ENCODE measurements at regions not wholly inside any gene's neighbourhood (a gene's known extent, or its start where the extent isn't known, plus 50 kb on each side); places are given as distances from the start of the nearest gene placed in this dataset.
"Not testable (repeated sequence)": the region's sequence is repeated elsewhere in the genome, so short reads cannot be mapped to it uniquely, and the experiment has no call there.

DNA sequence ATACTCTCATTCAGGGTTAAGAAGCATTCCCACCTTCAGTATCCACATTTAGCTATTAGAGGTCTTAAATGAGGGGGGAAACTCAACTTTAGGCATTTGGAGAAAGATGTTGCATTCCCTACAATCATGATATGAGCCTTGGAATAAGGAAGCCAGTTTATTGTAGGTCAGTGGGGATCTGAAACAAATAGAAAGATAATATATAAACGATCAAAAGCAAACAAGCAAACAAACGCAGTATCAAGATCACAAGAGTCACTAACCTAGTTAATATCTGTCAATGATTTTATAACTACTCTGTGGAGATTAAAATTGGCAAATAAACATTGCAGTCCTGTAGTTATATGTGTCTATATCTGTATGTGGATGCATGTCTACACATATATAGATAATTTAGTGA is 152.4 kb upstream of the LRATD1 start:
- no peak for DNase-seq

DNA sequence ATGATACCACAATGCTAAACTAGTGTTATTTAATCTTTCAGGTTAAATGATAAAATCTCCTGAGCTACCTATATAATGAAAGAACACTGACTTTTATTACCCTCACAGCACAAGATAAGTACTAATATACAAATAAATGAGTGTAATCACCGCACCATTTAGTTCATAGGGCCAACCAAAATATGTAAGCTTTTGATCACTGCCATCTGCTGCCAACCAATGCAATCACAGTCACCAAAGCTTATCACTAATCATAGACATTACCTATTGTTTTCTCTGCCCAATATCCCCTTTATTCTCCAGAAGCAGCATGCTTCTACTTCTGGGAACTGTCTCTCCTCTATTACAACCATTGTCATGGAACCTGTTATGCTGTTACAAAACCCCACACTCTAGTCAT is 151.6 kb upstream of the LRATD1 start:
- no peak for DNase-seq

DNA sequence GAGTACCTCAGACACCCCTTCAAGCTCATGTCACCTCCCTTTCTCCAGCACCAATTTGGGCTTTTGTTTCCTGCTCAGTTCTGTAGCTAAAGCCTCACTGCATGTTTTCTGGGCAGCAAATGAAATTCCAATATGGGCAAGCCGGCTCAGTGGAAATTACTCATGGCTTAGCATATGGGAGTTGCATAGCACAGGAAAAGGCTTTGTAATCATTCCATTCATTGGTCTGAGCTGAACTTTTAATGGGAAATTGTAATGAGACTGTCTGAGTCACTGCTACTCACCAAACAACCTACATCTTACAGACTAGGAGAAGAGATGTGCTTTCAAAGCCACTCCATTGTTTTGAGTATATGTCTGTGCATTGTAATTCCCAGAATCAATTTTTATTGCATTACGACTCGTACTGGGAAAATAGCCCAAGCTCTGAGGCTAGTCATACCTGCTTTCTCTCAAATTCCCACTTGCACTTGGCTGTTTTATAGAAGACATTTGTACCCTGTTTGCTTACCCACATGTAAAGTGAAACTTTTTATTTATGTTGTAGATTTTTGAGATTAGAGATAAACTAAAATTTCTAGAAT is 139.5 kb upstream of the LRATD1 start:
- no peak for DNase-seq

DNA sequence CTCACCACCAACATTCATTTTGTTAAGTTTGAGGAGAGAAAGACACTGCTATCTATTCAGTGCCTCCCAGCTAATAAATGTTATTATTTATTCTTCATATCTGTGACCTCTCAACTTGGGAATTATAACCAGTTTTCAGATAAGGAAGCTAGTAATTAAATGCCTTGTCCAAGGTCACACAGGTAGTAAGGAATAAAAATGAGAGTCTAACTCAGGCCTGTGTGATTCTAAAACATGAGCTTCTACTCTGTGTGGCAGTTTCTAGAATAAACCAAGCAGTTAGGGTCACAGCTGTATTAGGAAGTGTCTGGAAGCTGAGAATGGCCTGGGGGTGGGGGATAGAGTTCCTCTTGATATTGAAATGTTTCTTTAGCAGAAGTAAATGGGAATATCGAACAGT is 137.8 kb upstream of the LRATD1 start:
- DNase-seq: no peak

DNA sequence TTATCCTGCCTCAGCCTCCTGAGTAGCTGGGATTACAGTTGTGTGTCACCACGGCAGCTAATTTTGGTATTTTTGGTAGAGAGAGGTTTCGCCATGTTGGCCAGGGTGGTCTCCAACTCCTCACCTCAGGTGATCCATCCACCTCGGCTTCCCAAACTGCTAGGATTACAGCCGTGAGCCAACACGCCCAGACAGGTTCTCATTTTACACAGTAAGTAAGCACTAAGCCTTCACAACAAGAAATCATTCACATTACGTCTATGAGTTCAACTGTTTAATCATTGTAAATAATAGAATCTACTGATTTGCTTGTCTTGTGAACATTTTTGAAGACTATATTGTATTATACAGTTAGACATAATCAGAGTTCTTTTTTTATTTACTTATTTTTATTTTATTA is 131.5 kb upstream of the LRATD1 start:
- DNase-seq: no peak

DNA sequence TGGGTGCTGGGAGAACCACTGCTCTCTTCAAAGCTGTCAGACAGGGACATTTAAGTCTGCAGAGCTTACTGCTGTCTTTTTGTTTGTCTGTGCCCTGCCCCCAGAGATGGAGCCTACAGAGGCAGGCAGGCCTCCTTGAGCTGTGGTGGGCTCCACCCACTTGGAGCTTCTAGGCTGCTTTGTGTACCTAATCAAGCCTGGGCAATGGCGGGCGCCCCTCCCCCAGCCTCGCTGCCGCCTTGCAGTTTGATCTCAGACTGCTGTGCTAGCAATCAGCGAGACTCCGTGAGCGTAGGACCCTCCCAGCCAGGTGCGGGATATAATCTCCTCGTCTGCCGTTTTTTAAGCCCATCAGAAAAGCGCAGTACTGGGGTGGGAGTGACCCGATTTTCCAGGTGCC is 125.6 kb upstream of the LRATD1 start:
- DNase-seq: not testable (repeated sequence)

DNA sequence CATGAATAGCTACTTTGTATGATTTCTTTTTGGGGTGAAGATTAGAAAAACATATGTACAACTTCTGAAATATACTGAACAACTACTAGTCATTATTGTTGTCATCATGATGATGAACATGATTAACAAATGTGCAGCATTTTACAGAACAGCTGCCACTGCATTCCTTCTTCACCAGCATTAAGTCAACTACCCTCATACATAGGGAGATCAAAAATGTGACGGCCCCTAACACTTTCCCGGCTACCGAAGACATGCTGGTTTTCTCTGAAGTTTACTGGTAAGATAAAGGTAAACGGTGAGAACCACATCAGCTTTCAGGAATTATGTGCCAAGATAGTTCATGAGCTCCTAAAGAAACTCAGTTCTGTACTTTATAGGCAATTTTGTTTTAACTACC is 121.0 kb upstream of the LRATD1 start:
- no peak for DNase-seq

DNA sequence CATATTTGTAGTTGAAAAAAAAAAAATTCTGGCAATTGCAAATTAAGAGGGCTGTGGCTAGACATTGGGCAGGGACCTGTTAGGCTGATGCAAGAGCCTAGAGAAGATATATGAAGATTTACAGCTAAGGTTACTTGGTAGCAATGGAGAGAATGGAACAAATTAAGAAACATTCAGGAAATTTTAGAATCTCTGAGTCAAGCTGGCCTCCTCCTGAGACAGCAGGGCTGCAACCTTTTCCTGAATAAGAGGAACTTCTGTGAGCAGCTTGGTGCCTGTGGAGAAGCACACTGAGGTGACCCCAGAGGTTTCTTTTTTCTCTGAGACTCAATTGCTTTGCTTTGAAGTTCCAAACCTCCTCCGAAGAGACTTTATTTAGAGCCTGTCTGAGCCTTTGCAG is 118.6 kb upstream of the LRATD1 start:
- no peak for DNase-seq

DNA sequence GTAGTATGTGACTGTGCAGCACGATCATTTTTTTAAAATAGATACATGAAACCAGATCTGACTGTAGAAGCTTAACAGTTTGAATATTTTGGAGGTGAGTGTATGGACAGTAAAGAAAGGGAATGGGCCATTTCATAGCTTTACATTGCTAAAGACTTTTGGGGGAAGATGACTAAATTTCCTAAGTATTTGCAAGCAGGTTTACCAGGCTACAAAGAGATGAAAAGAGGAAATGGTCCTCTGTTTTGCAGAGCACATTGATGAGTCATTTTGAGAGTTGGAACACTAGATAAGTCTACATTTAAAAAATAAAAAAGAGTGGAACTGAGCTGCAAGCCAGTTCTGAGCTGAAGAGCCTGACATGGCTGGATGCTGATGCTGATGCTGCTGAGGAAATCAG is 115.7 kb upstream of the LRATD1 start:
- DNase-seq: no peak

DNA sequence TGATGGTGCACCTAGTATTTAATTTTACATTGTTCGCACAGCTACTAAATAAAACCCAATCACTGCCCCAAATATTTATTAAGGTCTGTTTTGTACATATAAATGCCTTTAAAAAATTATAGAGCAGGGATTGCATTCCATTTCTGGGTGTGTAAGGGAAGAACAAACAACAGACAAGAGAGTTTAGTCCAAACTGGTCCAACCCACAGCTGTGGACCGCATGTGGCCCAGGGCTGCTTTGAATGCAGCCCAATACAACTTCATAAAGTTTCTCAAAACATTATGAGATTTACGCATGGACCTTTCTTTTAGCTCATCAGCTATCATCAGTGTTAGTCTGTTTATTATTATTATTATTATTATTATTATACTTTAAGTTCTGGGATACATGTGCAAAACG is 114.8 kb upstream of the LRATD1 start:
- DNase-seq: no peak

DNA sequence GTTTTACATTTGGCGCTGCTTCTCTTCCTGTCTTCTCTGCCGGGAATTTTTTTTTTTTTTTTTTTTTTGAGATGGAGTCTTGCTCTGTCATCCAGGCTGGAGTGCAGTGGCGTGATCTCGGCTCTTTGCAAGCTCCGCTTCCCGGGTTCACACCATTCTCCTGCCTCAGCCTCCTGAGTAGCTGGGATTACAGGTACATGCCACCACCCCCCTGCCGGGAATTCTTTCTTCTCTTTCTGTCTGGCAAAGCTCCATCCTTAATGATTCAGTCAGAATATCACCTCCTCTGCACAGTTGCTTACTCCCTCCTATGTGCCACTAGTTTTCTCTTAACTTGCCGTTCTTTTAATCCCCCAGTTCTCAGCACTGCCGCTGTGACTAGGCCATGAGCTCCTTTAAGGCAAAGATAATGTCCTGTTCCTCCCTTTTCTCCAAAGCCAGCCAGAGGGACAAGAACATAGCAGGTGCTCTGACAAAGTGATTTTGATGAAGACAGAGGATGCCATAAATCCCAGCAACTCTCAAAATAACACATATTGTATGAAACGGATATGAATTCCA is 112.1 kb upstream of the LRATD1 start:
- no peak for DNase-seq

DNA sequence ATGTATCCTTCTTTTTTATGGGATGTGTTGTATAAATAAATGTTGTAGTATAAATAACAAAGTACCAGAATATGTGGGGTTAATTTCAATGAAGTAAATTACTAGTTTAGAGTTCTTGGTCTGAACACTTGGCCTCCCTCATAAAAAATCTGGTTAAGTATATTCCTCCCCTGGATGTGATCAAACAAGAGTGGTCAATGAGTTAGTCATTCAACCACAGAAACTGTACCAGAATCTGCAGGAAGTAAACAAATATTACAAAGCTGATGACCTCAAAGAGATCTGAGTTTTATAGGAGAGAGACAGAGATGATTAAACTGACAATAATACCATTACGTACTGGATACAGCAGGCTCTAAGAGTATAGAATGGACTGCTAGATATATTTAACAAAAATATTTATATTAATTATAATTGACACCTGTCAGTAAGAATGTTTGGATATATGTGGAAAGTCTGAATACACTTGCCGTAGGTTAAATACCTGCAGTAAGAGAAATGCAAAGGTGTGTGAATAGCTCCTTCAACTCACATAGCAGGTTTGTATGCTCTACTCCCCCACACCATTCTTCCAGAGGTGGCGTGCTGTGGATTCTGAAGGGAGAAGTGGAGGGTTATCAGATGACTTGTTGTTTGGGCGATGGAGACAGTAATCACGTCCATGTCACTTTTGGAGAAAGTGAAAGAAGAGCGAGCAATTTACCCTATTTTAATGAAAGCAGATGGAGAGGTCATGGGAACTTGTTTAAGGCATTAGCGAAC is 108.3 kb upstream of the LRATD1 start:
- DNase-seq: no peak

DNA sequence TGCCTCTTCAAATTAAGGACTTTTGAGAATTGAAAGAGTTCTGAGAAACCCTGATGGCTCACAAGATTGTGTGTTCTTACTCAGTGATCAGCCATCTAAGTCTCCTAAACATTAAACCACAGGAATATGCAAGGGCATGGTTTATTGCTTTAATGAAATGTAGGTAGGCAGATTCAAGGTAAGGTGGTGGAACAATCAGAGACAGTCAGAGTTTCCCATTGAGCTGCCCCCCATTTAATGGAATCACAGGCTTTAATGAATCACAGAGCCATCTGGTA is 107.8 kb upstream of the LRATD1 start:
- DNase-seq: no peak

DNA sequence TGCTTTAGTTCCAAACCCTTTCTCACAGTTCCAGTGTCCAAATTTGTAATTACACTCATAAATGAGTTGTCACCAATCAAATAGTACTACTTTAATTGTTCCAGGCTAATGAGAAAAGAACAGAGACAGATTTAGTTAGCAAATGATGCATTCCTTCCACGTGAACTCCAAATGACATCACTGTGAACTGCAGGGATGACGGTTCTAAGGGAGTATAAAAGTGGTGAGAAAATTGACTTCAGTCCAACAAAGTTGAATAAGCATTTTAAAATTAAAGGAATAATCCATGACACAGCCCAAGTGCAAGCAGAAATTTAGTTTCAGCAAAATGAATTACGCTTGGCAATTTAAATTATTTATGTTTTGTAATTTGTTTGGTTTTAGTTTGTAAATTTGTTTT is 102.0 kb upstream of the LRATD1 start:
- DNase-seq: no peak

DNA sequence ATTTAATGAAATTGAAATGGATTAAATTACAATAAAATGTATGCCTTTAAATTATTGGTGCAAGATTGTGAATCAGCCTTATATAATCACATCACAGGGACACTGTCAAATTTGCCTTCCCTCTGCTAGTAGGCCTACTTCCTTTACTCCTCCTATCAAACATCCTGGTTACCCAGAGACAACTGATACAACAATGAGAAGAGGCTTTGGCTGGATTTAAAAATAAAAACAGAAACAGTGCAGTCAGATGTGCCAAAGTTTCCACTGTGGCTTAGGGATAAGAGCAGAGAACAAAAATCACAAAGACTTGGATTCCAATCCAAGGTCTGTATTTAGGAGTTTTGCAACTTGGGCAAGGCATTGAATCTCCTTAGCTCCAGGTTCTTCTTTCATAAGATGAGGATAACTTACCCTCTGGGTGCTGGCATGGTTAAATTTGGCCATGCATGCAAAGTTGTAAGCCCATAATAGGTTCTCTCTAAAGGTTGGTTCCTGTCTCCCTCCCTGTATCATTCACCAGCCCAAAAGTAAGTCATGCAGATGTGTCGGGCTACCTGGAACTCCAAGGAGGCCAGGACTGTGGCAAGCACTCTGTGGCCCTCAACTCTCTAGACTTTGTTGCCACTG is 99.3 kb upstream of the LRATD1 start:
- no peak for DNase-seq

DNA sequence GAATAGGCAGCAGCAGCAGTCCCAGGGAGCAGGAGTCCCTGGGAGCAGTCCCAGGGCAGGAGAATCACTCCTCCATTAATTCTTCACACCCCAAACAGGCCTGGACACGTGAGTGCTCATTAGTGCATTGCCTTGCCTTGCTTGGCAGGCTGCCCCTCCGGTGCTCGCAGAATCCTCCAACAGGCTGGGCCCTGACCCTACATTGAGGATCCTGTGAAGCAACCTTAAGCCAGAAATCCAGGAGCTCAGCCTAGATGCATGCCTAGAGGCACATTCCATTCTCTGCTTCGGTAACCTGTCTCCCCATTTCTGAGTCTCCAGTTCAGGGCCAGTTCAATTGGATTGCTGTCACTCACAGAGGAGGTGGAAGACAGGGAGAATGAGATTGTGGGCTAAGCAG is 97.4 kb upstream of the LRATD1 start:
- DNase-seq: no peak

DNA sequence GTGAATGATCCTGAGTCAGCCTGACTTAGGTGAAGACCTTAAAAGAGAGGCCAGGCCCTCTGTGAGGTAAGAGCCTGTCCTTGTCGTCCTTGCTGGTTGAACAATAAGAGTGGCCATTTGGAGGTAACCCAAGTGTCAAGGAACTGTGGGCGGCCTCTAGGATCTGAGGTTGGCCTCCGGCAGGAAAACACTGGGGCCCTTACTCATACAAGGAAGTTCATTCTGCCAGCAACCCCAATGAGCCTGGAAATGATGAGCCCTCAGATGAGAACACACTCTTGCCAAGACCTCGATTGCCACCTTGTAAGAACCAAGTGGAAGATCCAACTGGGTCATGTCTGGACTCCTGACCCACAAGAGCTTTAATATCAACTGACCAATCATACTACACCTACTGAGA is 95.5 kb upstream of the LRATD1 start:
- no peak for DNase-seq

DNA sequence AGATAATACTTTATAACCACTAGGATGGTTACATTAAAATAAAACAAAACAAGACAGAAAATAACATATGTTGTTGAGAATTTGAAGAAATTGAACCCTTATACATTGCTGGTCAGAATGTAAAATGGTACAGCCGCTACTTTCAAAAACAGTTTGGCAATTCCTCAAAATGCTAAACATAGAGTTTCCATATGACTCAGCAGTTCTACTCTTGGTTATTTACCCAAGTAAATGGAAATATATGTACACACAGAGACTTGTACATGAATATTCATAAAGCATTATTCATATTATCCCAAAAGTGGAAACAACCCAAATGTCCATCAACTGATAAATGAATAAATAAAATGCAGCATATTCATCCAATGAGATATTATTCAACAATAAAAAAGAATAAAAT is 92.5 kb upstream of the LRATD1 start:
- DNase-seq: no peak

DNA sequence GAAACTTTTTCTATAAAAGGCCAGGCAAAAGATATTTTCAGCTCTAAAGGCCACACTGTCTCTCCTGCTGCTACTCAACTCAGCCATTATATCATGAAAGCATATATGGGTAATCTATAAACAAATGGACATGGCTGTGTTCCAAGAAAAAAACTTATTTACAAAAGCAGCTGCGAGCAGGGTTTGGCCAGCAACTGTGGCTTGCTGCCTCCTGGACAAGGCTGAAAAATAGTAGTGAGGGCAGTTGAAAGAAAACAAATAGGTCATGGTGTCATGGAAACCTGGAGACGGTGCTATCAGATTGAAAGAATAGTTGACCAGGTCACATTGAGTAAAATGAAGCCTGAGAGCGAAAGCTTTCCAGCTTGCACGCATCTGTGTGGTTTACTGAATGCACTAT is 89.2 kb upstream of the LRATD1 start:
- DNase-seq: no peak

DNA sequence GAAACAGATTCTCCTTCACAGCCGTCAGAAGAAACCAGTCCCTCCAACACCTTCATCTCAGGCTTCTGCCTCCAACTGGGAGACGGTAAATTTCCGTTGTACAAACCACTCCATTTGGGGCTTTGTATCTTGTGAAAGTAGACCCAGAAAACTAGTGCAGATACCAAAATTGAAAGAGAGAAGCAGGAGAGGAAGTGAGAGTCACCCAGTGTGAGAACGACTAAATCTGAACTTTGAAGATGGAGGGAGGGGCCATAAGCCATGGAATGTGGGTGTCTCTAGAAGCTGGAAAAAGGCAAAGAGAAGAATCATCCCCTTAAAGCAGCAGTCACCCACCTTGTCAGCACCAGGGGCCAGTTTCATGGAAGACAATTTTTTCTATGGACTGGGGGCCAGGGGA is 88.3 kb upstream of the LRATD1 start:
- no peak for DNase-seq

DNA sequence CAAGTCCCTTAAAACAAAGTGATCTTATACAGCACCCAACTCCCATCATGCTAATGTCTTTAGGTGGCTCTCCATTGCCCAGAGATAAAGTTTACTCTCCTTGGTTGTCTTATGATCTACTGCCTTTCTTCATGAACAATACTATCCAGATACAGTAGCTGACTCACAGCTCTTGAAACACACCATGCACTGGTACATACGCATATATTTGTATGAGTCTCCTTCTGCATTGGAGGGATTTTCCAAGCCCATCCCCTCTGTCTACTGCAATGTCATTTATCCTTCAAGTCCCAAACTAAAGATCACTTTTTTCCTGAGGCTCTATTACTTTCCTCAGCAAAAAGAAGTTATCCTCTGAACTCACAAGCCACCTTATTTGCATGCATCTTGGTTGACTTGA is 84.7 kb upstream of the LRATD1 start:
- DNase-seq: no peak

DNA sequence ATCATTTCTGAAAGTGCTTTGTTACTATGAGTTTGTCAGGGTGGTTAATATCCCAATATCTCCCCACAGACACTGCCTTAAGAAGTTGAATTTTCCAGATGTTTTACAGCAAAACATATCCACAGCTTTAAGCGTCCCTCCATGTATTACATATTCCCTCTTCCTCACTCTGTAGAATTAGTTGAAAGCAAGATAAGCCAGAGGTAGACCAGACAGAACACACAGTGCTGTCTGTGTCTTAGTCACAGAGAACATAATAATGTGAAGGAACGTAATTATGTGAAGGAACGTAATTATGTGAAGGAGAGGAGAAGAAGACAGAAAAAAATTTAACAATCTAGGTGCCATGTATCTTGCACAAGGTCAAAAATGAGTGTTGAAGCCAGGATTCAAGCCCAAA is 81.9 kb upstream of the LRATD1 start:
- no peak for DNase-seq

DNA sequence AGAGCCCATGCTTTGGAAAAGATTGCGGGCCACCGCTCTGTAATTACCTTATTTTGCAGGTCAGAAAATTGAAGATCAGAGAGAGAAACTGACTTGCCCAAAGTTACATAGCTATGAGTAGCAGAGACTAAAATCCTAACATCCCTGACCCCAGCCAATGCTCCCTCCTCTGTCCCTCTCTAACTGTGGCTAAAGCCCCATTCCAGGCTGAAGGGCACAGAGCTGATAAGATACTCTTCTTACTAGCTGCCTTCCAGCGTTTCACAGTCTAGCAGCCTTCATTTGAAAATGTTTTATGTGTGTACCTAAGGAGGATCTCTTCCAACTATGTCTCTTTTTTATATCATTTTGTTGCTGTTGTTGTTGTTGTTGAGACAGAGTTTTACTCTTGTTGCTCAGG is 81.4 kb upstream of the LRATD1 start:
- DNase-seq: no peak

DNA sequence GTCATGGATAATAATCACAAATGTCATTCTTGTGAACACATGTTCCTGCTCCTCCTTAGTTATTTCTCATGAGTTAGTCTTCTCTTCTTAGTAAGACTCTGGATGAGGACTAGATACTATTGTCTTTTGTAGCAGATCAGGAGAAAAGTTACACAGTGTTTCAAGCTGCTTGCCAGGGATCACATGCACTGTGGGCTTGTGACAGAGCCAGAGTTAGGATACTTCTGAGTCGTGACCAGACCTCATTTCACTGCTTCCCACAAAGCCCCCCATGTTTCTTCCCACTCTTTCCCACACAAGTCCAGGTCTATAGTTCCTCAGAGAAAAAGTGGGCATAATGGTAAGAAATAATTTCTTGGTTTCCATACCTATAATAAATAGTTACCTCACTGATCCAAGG is 80.2 kb upstream of the LRATD1 start:
- no peak for DNase-seq

DNA sequence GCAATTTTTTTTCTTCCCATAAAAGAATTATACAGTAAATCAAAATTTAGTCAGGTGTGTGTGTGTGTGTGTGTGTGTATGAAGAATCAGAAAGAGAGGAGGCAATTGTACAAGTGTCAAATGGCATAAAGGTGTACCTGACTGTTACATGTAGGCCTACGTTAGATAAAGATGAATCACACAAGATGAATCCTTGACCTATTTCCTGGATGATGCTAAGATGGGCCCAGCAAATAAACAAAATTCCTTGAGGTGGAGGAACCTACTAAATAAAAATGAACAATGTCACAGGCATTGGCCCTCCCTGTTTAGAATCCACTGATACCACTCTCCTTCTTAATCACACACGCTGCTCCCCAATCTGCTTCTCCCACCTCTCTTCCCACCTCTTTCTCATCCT is 79.7 kb upstream of the LRATD1 start:
- DNase-seq: no peak

Data from inflammatory macrophage treated with lipopolysaccharide for 1 hour (primary cell).